ENCODE measurements at regions not wholly inside any gene's neighbourhood (a gene's known extent, or its start where the extent isn't known, plus 50 kb on each side); places are given as distances from the start of the nearest gene placed in this dataset.
"Not testable (repeated sequence)": the region's sequence is repeated elsewhere in the genome, so short reads cannot be mapped to it uniquely, and the experiment has no call there.

DNA sequence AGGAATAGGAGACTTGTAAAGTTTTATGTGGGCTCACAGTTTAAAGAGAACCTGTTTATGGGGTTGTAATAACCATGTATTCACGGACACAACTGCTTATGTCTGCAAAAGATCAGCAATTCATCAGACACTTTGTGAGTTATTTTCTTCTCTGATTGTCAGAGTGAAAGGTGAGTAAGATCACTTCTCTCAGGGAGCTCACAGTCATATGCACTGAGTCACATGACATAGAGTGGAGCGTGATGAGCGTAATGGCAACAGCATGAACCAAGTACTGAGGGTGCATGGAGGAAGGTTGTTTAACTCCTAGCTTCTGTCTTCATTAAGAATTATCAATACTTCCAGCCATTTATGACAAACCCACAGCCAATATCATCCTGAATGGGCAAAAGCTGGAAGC, 128.8 kb downstream of the OR4M2 start:
- H3K36me3 ChIP-seq (ENCODE audit: control insufficient read depth, low read depth, low read length); H3K27me3 ChIP-seq (ENCODE audit: control insufficient read depth, insufficient read depth, low read length); H3K4me1 ChIP-seq (ENCODE audit: control insufficient read depth, low read depth, low read length); H3K9ac ChIP-seq (ENCODE audit: low read length); H3K4me3 ChIP-seq (ENCODE audit: low read length); H3K9me3 ChIP-seq (ENCODE audit: control insufficient read depth, low read depth, low read length); H3K27ac ChIP-seq (ENCODE audit: low read length): not testable (repeated sequence)

GRCh38 chr15:22222596-22222995, 142.3 kb downstream of the OR4M2 start:
- H3K4me1 ChIP-seq (ENCODE audit: control insufficient read depth, low read depth, low read length); H3K27ac ChIP-seq (ENCODE audit: low read length); H3K36me3 ChIP-seq (ENCODE audit: control insufficient read depth, low read depth, low read length); H3K9ac ChIP-seq (ENCODE audit: low read length); H3K27me3 ChIP-seq (ENCODE audit: control insufficient read depth, insufficient read depth, low read length); H3K4me3 ChIP-seq (ENCODE audit: low read length): not testable (repeated sequence)
- H3K9me3 ChIP-seq (ENCODE audit: control insufficient read depth, low read depth, low read length), result peaks cover 36% of the 10 kb centered on the region

DNA sequence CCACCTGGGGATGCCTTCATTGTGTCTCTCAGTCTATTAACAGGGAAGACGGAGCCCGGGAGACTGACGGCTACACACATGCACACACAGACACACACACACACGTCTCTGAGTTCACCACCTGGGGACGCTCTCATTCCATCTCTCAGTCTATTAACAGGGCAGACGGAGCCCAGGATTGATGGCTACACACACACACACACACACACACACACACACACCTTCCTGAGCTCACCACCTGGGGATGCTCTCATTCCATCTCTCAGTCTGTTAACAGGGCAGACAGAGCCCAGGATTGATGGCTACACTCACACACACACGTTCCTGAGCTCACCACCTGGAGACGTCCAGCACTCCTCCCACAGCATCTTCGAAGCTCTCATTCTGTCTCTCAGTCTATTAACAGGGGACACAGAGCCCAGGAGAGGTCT, 143.9 kb downstream of the OR4M2 start:
- no peak overlapping the region for H3K9ac ChIP-seq (ENCODE audit: low read length)
- H3K9me3 ChIP-seq (ENCODE audit: control insufficient read depth, low read depth, low read length), result peaks cover 53% of the 10 kb centered on the region
- no peaks in the 10 kb centered on the region for H3K27me3 ChIP-seq (ENCODE audit: control insufficient read depth, insufficient read depth, low read length)

DNA sequence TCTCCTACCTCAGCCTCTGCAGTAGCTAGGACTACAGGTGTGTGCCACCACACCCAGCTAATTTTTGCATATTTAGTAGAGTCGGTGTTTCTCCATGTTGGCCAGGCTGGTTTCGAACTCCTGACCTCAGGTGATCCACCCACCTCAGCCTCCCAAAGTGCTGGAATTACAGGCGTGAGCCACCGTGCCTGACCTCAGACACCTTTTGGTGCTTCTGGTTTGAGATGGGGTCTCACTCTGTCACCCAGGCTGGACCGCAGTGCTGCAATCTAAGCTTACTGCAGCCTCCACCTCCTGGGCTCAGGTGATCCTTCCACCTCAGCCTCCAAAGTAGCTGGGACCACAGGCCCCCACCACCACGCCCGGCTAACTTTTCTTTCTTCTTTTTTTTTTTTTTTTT, 144.6 kb downstream of the OR4M2 start:
- not testable (repeated sequence) for H3K36me3 ChIP-seq (ENCODE audit: control insufficient read depth, low read depth, low read length); H3K4me3 ChIP-seq (ENCODE audit: low read length); H3K27me3 ChIP-seq (ENCODE audit: control insufficient read depth, insufficient read depth, low read length); H3K9ac ChIP-seq (ENCODE audit: low read length); H3K27ac ChIP-seq (ENCODE audit: low read length); H3K4me1 ChIP-seq (ENCODE audit: control insufficient read depth, low read depth, low read length)
- peaks cover 59% of the 10 kb centered on the region for H3K9me3 ChIP-seq (ENCODE audit: control insufficient read depth, low read depth, low read length)

More for the DNA sequence above, 143.9 kb downstream of the OR4M2 start:
- Histone ChIP-seq H3K4me1 (ENCODE audit: control insufficient read depth, low read depth, low read length) (no peaks in the 10 kb centered on the region), H3K27ac (ENCODE audit: low read length) (no peak overlapping the region), H3K36me3 (ENCODE audit: control insufficient read depth, low read depth, low read length) (no peaks in the 10 kb centered on the region), H3K4me3 (ENCODE audit: low read length) (no peak overlapping the region)

DNA sequence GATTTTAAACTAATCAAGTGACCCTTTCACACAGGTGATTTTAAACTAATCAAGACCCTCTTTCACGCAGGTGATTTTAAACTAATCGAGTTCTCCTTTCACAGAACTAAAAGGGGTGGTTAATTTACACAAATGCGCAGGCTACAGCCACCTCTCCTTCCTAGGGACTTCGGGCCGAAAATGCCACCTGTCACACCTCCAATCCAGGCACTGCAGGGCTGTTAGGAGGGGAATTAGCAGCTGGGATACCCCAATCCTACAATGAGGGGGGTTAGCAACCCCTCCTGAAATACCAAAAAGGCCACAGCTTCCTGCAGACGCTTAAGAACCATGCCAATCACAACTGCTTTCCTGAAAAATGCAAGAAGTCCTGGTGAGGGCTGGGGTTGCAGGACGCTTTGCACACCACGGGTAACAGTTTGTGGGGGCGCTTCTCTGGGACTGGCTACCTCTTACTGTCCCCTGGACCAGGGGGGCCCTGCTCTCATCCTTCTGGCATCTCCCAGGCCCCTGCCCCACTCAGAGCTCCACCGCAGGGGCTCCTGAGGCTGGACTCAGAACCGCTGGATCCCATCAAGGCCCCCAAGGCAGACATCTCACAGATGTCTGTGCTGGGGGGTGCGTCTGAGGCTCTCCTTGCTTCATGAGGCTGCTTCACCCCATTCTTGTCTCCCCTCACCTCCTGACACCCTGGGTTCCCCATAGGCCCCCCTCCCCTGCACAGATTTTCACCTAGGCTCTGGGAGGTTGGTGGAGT, 145.9 kb downstream of the OR4M2 start:
- H3K9ac ChIP-seq (ENCODE audit: low read length), result no peak overlapping the region
- no peaks in the 10 kb centered on the region for H3K36me3 ChIP-seq (ENCODE audit: control insufficient read depth, low read depth, low read length)
- no peaks in the 10 kb centered on the region for H3K4me1 ChIP-seq (ENCODE audit: control insufficient read depth, low read depth, low read length)
- no peaks in the 10 kb centered on the region for H3K27me3 ChIP-seq (ENCODE audit: control insufficient read depth, insufficient read depth, low read length)
- H3K4me3 ChIP-seq (ENCODE audit: low read length), result no peak overlapping the region
- no peak overlapping the region for H3K27ac ChIP-seq (ENCODE audit: low read length)
- H3K9me3 ChIP-seq (ENCODE audit: control insufficient read depth, low read depth, low read length), result peaks cover 68% of the 10 kb centered on the region

DNA sequence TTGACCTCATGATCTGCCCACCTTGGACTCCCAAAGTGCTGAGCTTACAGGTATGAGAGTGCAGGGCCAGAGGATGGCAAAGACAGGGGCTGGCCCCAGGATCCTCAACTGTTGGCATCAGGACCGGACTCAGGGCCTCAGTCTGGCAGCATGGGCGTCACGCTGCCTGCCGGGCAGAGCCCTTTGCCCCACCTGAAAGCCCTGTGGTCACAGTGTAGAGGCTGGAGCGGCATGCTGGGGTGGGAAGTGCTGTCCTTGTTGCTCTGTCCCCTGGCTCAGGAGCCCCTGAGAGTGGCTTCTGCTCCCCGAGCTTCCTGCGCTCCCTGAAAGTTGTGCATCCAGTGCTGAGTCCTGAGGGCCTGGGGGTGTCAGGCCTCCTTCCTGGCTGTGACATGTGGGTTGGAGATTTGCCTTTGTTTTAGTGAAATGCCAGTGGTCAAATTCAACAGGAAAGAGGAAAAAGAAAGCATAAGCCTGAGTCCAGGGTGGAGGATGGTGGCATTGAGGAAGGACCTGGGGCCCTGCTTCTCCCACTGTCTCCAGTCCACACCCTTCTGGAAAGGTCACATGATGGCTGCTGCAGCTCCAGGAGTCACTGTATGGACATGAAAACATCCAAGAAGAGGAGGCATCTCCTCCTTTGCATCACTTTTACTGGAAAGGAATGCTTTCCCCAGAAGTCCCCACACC, 147.2 kb downstream of the OR4M2 start:
- Histone ChIP-seq H3K4me1 (ENCODE audit: control insufficient read depth, low read depth, low read length) (no peaks in the 10 kb centered on the region), H3K9ac (ENCODE audit: low read length) (no peak overlapping the region), H3K36me3 (ENCODE audit: control insufficient read depth, low read depth, low read length) (no peaks in the 10 kb centered on the region), H3K27me3 (ENCODE audit: control insufficient read depth, insufficient read depth, low read length) (no peaks in the 10 kb centered on the region), H3K27ac (ENCODE audit: low read length) (no peak overlapping the region), H3K9me3 (ENCODE audit: control insufficient read depth, low read depth, low read length) (peaks cover 66% of the 10 kb centered on the region), H3K4me3 (ENCODE audit: low read length) (no peak overlapping the region)

DNA sequence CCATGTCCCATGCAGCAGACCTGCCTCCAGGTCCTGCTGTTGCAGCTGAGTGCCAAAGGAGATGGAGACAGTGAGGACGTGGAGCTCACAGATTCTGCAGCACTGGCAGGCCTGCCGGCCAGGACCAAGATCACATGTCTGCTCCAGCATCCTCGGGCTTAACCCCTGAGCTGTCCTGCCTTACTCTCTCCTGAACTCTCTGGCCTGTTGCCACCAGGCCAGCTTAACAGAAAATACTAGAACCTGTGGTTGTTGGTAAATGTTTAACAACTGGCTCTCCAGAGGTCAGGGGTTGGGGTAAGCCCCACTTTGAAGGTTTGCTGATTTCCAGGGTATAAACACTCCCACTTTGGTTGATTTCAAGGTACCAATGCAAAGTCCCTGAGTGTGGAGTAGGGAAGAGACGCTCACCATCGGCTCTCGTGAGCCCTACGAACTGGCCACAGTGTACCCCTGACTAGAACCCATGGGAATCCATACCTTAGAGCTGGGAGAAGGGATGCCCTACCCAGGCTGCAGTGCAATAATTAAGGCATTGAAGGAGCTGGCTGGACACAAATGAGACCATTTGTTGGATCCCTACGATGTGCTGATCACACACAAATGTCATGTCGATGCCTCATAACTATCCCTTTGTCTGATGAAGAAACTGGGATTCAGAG, 147.9 kb downstream of the OR4M2 start:
- no peak overlapping the region for H3K9ac ChIP-seq (ENCODE audit: low read length)
- no peak overlapping the region for H3K4me3 ChIP-seq (ENCODE audit: low read length)
- no peaks in the 10 kb centered on the region for H3K4me1 ChIP-seq (ENCODE audit: control insufficient read depth, low read depth, low read length)
- no peaks in the 10 kb centered on the region for H3K36me3 ChIP-seq (ENCODE audit: control insufficient read depth, low read depth, low read length)
- no peak overlapping the region for H3K27ac ChIP-seq (ENCODE audit: low read length)
- H3K27me3 ChIP-seq (ENCODE audit: control insufficient read depth, insufficient read depth, low read length), result no peaks in the 10 kb centered on the region
- peaks cover 70% of the 10 kb centered on the region for H3K9me3 ChIP-seq (ENCODE audit: control insufficient read depth, low read depth, low read length)

DNA sequence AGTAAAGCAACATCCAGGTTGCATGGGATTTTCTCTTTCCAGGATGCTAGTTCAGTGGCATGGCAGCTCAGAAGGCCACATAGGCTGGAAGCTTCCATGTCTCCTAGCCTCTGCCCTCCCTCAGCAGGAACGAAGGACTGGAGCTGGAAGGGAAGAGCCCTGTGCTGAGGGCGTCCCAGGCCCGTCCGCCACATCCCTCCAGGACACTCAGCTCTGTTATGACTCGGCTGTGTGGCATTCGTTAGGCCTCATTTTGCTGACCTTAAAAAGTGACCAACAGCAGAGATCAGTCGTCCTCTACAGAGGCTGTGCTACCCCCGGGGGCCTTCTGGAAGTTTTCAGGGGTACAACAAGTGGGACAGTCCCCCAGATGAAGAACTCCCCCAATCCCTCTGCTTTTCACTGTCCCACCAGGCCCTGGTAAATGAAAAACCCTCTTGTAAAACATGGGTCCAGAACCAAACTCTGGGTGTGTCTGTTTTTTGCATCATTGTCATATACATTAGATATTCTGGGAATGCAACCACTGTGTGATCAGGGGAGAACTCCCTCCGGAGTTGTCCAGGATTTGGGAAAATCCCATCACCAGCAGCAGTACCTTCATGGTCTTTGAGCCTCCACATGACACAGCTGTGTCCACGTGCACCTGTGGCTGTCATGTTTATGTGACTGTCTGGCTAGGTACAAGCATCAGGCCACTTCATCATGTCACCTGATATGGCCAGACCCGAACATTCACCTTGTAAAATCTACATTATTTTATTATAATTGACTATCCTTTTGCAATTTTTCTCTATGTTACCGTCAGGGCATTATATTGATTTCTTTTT, 149.9 kb downstream of the OR4M2 start:
- Histone ChIP-seq H3K36me3 (ENCODE audit: control insufficient read depth, low read depth, low read length) (no peaks in the 10 kb centered on the region), H3K9me3 (ENCODE audit: control insufficient read depth, low read depth, low read length) (peaks cover 75% of the 10 kb centered on the region), H3K27ac (ENCODE audit: low read length) (no peak overlapping the region), H3K4me3 (ENCODE audit: low read length) (no peak overlapping the region), H3K27me3 (ENCODE audit: control insufficient read depth, insufficient read depth, low read length) (no peaks in the 10 kb centered on the region), H3K4me1 (ENCODE audit: control insufficient read depth, low read depth, low read length) (no peaks in the 10 kb centered on the region), H3K9ac (ENCODE audit: low read length) (no peak overlapping the region)

GRCh38 chr15:22231603-22232002, 151.3 kb downstream of the OR4M2 start:
- H3K9me3 ChIP-seq (ENCODE audit: control insufficient read depth, low read depth, low read length), result peaks cover 72% of the 10 kb centered on the region

DNA sequence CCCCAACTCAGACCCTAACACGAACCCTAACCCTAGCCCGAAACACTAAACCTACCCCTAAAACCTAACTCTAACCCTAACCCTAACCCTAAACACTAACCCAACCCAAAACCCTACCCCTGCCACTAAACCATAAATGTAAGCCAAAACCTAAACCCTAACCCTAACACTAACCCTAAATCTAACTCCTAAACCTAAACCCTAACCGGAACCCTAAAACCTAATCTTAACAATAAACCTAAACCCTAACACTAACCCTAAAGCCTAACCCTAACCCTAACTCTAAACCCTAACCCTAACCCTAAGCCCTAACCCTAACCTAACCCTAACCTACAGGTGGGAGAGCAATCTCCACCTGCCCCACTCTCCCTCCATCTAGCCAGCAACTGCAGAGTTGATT, 152.3 kb downstream of the OR4M2 start:
- Histone ChIP-seq H3K9ac (ENCODE audit: low read length) (no peak overlapping the region), H3K27me3 (ENCODE audit: control insufficient read depth, insufficient read depth, low read length) (no peaks in the 10 kb centered on the region), H3K4me3 (ENCODE audit: low read length) (no peak overlapping the region), H3K4me1 (ENCODE audit: control insufficient read depth, low read depth, low read length) (no peaks in the 10 kb centered on the region), H3K27ac (ENCODE audit: low read length) (no peak overlapping the region), H3K9me3 (ENCODE audit: control insufficient read depth, low read depth, low read length) (peaks cover 72% of the 10 kb centered on the region), H3K36me3 (ENCODE audit: control insufficient read depth, low read depth, low read length) (no peaks in the 10 kb centered on the region)

More at GRCh38 chr15:22231603-22232002, 151.3 kb downstream of the OR4M2 start:
- H3K4me3 ChIP-seq (ENCODE audit: low read length), result no peak overlapping the region
- no peak overlapping the region for H3K9ac ChIP-seq (ENCODE audit: low read length)
- H3K27me3 ChIP-seq (ENCODE audit: control insufficient read depth, insufficient read depth, low read length), result no peaks in the 10 kb centered on the region
- H3K36me3 ChIP-seq (ENCODE audit: control insufficient read depth, low read depth, low read length), result no peaks in the 10 kb centered on the region
- no peak overlapping the region for H3K27ac ChIP-seq (ENCODE audit: low read length)
- H3K4me1 ChIP-seq (ENCODE audit: control insufficient read depth, low read depth, low read length), result no peaks in the 10 kb centered on the region

- H3K36me3 ChIP-seq (ENCODE audit: control insufficient read depth, low read depth, low read length); H3K27me3 ChIP-seq (ENCODE audit: control insufficient read depth, insufficient read depth, low read length); H3K27ac ChIP-seq (ENCODE audit: low read length); H3K4me1 ChIP-seq (ENCODE audit: control insufficient read depth, low read depth, low read length); H3K9ac ChIP-seq (ENCODE audit: low read length); H3K4me3 ChIP-seq (ENCODE audit: low read length): not testable (repeated sequence)
- H3K9me3 ChIP-seq (ENCODE audit: control insufficient read depth, low read depth, low read length), result peaks cover 61% of the 10 kb centered on the region
These were observed 155.1 kb downstream of the OR4M2 start for GRCh38 chr15:22235261-22235930.
